ENCODE measurements at regions not wholly inside any gene's neighbourhood (a gene's known extent, or its start where the extent isn't known, plus 50 kb on each side); places are given as distances from the start of the nearest gene placed in this dataset.

GRCh38 chr1:101520302-101520701, 283.5 kb downstream of the S1PR1 start:
- TF ChIP-seq RAD21 (IDR thresholded peaks at IDR 0.05; ENCODE audit: low read depth) = peak; percentile 90
- no peak for TF ChIP-seq CREB1 (IDR thresholded peaks at IDR 0.05; ENCODE audit: low read depth)
- TF ChIP-seq YY1 (IDR thresholded peaks at IDR 0.05; ENCODE audit: low read depth) = no peak
- no peak for TF ChIP-seq USF1 (IDR thresholded peaks at IDR 0.05)
- no peak for TF ChIP-seq EP300 (IDR thresholded peaks at IDR 0.05; ENCODE audit: borderline replicate concordance)
- no peak for TF ChIP-seq TCF12 (IDR thresholded peaks at IDR 0.05; ENCODE audit: low read depth)
- no peak for TF ChIP-seq FOXM1 (IDR thresholded peaks at IDR 0.05; ENCODE audit: borderline replicate concordance, low read depth)
- TF ChIP-seq MAX (IDR thresholded peaks at IDR 0.05) = no peak
- no peak for TF ChIP-seq REST (IDR thresholded peaks at IDR 0.05; ENCODE audit: low read depth)
- TF ChIP-seq CEBPB (IDR thresholded peaks at IDR 0.05) = no peak
- TF ChIP-seq EGR1 (IDR thresholded peaks at IDR 0.05) = no peak

Data from Ishikawa (cell line).